ENCODE measurements at regions not wholly inside any gene's neighbourhood (a gene's known extent, or its start where the extent isn't known, plus 50 kb on each side); places are given as distances from the start of the nearest gene placed in this dataset.
"Not testable (repeated sequence)": the region's sequence is repeated elsewhere in the genome, so short reads cannot be mapped to it uniquely, and the experiment has no call there.

DNA sequence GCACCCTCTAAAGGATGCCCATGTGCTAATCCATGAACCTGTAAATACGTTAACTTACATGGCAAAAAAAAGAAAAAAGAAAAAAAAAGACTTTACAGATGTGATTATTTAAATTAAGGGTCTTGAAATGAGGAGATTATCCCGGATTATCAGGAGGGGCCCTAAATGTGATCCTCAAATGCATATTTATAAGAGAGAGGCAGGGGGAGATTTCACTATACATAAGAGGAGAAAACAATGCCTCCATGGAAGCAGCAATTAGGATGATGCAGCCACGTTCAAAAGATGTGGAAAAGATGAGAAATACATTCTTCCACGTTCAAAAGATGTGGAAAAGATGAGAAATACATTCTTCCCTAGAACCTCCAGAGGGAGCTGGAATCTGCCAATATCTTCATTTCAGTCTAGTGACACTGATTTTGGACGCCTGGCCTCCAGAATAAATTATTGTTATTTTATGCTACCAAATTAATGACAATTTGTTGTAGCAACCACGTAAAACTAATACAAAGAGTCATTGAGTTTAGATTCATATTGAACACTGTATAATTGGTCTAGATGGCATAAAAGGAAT, 328.4 kb upstream of the GNAI1 start:
- intact Hi-C loops (cut with DNase I) = no loop called here
- no peak for ATAC-seq
- DNase-seq (ENCODE audit: missing footprints) = no peak

DNA sequence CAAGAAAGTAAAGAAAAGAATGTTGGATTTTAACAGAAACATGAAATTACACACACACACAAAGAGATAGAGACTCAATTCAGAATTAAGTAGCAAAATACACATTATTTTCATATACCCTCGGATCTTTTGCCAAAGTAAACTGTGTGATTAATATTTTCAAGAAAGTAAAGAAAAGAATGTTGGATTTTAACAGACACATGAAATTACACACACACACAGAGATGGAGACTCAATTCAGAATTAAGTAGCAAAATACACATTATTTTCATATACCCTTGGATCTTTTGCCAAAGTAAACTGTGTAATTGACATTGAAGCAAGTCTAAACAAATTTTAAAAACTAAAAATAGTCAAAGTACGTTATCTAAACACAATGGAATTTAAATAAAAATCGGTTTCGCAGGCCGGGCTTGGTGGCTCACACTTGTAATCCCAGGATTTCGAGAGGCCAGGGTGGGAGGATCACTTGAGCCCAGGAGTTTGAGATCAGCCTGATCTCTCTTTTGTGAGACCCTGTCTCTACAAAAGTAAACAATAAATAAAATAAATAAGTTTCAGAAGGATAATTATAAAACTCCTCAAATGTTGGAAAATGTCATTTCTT, 337.3 kb upstream of the MAGI2 start:
- DNase-seq (ENCODE audit: missing footprints) (no peak), ATAC-seq (no peak)
- intact Hi-C loops (cut with DNase I) = no loop called here

DNA sequence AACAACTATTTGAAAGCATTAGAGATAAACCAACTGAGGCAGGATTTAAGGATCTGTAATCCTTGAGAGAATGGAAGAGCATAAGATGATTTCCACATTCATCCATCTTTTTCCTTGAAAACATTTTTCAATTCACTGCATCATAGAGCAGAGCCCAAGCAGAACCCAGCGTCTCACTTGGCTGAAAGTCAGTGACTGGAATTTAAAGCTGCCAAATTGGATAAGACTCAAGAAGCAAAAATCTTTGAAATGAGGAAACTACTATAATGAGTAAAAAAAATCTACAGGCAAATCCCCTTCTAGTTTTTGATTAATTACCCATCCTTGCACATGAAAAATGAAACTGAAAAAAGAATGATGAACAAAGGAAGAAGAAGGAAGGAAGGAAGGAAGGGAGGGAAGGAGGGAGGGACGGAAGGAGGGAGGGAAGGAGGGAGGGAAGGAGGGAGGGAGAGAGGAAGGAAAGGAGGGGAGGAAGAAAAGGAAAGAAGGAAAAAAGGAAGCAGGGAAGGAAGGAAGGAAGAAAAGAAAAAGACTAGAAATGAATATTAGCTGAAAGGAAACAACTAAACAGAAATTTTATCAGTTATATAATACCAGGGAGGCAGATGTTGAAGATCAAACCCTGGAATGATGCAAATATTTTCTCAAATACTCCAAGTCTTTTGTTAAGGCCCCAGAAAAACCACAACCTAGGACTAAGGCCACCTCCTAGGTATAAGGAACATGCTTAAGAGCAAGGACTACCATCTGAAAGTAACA, 336.3 kb upstream of the MAGI2 start:
- ATAC-seq = no peak
- DNase-seq (ENCODE audit: missing footprints) = no peak
- intact Hi-C loops (cut with DNase I) = no loop called here

GRCh38 chr7:79787623-79788022, 334.2 kb upstream of the MAGI2 start:
- intact Hi-C loops (cut with DNase I) = no loop called here
- no peak for ATAC-seq
- no peak for DNase-seq (ENCODE audit: missing footprints)

DNA sequence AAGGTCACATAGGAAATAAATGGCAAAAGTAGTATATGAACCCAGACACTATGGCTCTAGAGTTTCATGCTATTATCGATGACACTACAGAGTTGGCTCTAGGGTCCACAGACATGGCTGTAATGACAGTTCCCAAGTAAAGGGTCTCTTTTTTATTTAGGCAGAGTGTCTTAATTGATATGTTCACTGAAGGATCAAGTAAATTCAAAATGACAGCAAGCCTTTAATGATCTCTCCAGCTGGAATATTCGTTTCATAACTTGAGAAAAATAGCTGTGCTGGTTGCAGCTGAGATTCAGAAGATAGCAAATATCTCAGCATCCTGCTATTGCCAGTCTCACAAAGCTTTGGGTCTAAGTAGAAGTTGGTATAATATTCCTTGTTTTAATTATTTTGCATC, 333.6 kb upstream of the MAGI2 start:
- intact Hi-C loops (cut with DNase I) = no loop called here
- ATAC-seq = no peak
- DNase-seq (ENCODE audit: missing footprints) = no peak

GRCh38 chr7:79786187-79786586, 332.7 kb upstream of the MAGI2 start:
- ATAC-seq = no peak
- intact Hi-C loops (cut with DNase I) = no loop called here

GRCh38 chr7:79785556-79785955, 332.1 kb upstream of the MAGI2 start:
- no peak for ATAC-seq
- intact Hi-C loops (cut with DNase I) = no loop called here

More at GRCh38 chr7:79786187-79786586, 332.7 kb upstream of the MAGI2 start:
- DNase-seq (ENCODE audit: missing footprints) = no peak

DNA sequence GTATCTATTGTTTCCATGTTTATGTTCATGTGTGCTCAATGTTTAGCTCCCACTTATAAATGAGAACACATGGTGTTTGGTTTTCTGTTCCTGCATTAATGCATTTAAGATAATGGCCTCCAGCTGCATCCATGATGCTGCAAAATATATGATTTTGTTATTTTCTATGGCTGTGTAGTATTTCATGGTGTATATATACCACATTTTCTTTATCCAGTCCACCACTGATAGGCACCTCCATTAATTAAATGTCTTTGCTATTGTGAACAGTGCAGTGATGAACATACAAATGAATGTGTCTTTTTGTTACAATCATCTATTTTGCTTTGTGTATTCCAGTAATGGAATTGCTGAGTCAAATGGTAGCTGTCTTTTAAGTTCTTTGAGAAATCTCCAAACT, 329.4 kb upstream of the MAGI2 start:
- intact Hi-C loops (cut with DNase I) = no loop called here
- ATAC-seq (no peak), DNase-seq (ENCODE audit: missing footprints) (no peak)

More at GRCh38 chr7:79785556-79785955, 332.1 kb upstream of the MAGI2 start:
- DNase-seq (ENCODE audit: missing footprints) = no peak

DNA sequence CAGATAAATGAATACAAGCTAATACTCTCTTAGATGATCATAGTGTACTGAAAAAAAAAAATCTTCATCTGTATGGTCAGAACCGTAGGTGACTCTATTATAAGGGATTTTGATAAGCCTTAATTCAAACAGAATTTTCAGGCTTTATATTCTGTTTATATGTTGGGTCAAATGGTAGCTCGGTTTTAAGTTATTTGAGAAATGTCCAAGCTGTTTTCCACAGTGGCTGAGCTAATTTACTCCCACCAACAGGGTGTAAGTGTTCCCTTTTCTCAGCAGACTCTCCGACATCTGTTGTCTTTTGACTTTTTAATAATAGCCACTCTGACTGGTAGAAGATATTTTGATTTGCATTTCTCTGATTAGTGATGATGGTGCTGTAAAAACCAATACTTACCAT, 328.8 kb upstream of the MAGI2 start:
- DNase-seq (ENCODE audit: missing footprints) (no peak), ATAC-seq (no peak)
- intact Hi-C loops (cut with DNase I) = no loop called here

DNA sequence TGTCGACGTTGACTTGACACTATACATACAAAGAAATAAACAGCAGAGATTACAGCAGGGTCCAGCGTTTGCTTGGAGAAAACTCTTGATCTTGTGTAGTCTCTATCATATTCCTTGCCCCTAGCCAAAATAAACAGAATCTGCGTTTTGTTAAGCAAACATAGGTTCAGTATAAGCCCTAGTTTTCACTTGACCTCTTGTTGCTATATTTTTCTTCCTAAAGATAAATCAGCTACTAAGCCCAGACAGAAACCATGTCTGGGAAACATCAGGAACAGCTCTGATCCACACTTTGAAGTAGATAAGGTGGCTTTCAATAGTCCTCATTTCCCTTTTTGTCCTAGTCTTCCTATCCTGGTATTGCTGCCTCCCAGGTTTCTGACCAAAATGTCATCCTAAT, 328.2 kb upstream of the MAGI2 start:
- DNase-seq (ENCODE audit: missing footprints) (no peak), ATAC-seq (peak; percentile 42)
- intact Hi-C loops (cut with DNase I) = no loop called here

- intact Hi-C loops (cut with DNase I) = no loop called here
- DNase-seq (ENCODE audit: missing footprints) (no peak), ATAC-seq (no peak)
These were observed 325.6 kb upstream of the MAGI2 start for GRCh38 chr7:79778786-79779770.

- intact Hi-C loops (cut with DNase I) = no loop called here
- no peak for ATAC-seq
- DNase-seq (ENCODE audit: missing footprints) = no peak
These were observed 322.4 kb upstream of the MAGI2 start for GRCh38 chr7:79775911-79776310.

GRCh38 chr7:79774150-79774549, 320.7 kb upstream of the MAGI2 start:
- DNase-seq (ENCODE audit: missing footprints) (no peak), ATAC-seq (no peak)
- intact Hi-C loops (cut with DNase I) = no loop called here

DNA sequence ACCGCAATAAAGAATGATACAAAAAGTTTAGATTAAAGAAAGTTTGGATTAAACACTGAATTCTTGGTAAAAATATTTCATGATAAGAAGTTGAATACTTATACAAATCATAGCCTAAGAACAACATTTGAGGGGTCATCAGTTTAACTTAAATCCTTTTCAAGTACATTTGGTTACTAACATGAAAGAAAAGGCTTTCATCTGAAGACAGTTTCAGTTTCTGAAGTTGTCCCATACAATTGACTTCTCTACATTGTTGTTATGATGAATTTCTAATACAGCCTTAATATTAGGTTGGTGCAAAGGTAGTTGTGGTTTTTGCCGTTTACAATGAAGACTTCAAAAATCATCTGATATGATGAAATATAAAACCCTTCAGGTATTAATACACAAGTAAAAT, 317.5 kb upstream of the MAGI2 start:
- intact Hi-C loops (cut with DNase I) = no loop called here
- DNase-seq (ENCODE audit: missing footprints) (no peak), ATAC-seq (no peak)

- no peak for DNase-seq (ENCODE audit: missing footprints)
- intact Hi-C loops (cut with DNase I) = no loop called here
- no peak for ATAC-seq
These were observed 316.6 kb upstream of the MAGI2 start for GRCh38 chr7:79770063-79770462.

DNA sequence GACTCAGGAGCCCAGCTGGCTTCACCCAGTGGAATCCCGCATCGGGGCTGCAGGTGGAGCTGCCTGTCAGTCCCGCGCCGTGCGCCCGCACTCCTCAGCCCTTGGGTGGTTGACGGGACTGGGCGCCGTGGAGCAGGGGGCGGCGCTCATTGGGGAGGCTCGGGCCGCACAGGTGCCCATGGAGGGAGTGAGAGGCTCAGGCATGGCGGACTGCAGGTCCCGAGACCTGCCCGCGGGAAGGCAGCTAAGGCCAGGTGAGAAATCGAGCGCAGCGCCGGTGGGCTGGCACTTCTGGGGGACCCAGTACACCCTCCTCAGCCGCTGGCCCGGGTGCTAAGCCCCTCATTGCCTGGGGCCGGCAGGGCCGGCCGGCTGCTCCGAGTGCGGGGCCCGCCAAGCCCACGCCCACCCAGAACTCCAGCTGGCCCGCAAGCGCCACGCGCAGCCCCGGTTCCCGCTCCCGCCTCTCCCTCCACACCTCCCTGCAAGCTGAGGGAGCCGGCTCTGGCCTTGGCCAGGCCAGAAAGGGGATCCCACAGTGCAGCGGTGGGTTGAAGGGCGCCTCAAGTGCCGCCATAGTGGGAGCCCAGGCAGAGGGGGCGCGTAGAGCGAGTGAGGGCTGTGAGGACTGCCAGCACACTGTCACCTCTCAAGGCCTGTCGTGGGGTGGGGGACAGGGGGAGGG, 314.6 kb upstream of the MAGI2 start:
- ATAC-seq; intact Hi-C loops (cut with DNase I): not testable (repeated sequence)
- peak; percentile 45 for DNase-seq (ENCODE audit: missing footprints)

DNA sequence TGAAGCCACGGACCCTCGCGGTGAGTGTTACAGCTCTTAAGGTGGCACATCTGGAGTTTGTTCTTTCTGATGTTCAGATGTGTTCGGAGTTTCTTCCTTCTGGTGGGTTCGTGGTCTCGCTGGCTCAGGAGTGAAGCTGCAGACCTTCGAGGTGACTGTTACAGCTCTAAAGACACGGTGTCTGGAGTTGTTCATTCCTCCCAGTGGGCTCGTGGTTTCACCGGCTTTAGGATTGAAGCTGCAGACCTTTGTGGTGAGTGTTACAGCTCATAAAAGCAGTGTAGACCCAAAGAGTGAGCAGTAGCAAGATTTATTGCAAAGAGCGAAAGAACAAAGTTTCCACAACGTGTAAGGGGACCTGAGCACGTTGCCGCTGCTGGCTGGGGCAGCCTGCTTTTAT, 313.7 kb upstream of the MAGI2 start:
- intact Hi-C loops (cut with DNase I); ATAC-seq: not testable (repeated sequence)
- peak; percentile 16 for DNase-seq (ENCODE audit: missing footprints)

- ATAC-seq = no peak
- intact Hi-C loops (cut with DNase I) = no loop called here
- no peak for DNase-seq (ENCODE audit: missing footprints)
These were observed 308.5 kb upstream of the MAGI2 start for GRCh38 chr7:79761876-79762429.

All from Right ventricle myocardium inferior (tissue), 1 donor.